ENCODE measurements at regions not wholly inside any gene's neighbourhood (a gene's known extent, or its start where the extent isn't known, plus 50 kb on each side); places are given as distances from the start of the nearest gene placed in this dataset.

- no peak for DNase-seq
- in situ Hi-C loops (cut with HindIII; ENCODE audit: low pct_ligation_motif_present, low pct_unique_long_range_greater_than_20kb, low sequenced_read_pairs), result no loop called here
Observed at GRCh38 chr3:174700736-174701135, 158.4 kb upstream of the NAALADL2 start.

- no peak for DNase-seq
- in situ Hi-C loops (cut with HindIII; ENCODE audit: low pct_ligation_motif_present, low pct_unique_long_range_greater_than_20kb, low sequenced_read_pairs), result no loop called here
Observed at GRCh38 chr3:174710612-174711011, 148.5 kb upstream of the NAALADL2 start.

DNA sequence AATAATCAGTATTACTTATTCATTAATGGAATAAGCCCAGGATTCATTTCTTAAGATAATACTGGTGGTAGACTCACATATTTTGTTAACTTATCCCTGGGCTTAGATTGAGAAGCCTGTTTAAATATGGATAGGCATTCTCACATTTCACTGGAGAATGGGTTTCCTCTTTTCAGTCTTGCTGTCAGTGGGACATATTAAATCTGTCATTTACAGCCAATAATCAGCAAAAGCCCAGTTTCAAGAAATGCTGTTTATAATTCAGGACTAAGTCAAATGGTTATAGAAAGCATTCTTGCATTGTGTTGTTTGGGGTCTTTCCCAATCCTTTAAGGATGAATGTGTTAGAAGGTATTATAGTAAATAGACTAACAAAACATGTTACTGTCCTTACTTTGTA, 143.7 kb upstream of the NAALADL2 start:
- no peak for DNase-seq
- in situ Hi-C loops (cut with HindIII; ENCODE audit: low pct_ligation_motif_present, low pct_unique_long_range_greater_than_20kb, low sequenced_read_pairs), result no loop called here

DNA sequence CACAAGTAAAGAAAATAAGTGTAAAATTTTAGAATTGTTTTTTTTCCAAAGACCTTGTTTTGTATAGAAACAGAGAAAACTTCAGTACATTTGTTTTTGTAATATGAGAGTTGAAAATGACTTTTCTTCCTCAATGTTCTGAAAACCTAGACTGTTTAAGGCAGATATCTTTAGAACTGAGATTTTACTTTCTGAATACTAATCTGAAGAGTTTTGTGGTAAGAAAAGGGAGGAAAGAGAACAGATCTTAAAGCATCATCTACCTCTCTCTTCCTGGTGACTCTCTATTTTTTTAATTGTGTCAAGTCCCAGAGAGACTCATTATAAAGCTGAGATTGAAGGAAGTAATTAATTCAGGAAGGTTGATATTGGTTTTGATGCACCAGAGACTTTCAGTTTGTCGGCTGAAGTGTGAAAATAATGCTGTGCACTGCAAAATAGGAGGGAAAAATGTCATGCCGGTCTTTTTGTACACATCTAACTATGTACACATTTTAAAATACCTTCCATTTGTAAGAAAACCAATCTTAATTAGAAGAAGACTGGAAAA, 142.1 kb upstream of the NAALADL2 start:
- in situ Hi-C loops (cut with HindIII; ENCODE audit: low pct_ligation_motif_present, low pct_unique_long_range_greater_than_20kb, low sequenced_read_pairs), result no loop called here
- no peak for DNase-seq

DNA sequence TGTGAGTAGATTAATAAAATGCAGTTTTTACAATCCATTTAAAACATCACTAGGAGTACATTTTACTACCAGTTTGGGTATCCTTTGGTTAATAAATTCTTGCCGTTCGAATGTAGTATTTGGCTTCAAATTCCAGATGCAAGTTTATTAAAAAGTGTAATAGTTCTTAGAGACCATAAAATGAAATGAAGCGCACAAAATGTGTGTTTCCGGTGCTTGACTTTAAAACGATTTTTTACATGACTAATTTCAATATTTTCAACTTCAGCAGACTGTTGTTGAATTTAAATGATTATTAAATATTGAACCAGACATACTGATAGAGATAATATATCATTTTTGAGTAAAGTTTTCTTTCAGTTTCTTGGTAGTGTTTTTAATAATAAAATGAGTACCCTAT, 138.4 kb upstream of the NAALADL2 start:
- no peak for DNase-seq
- in situ Hi-C loops (cut with HindIII; ENCODE audit: low pct_ligation_motif_present, low pct_unique_long_range_greater_than_20kb, low sequenced_read_pairs), result no loop called here

DNA sequence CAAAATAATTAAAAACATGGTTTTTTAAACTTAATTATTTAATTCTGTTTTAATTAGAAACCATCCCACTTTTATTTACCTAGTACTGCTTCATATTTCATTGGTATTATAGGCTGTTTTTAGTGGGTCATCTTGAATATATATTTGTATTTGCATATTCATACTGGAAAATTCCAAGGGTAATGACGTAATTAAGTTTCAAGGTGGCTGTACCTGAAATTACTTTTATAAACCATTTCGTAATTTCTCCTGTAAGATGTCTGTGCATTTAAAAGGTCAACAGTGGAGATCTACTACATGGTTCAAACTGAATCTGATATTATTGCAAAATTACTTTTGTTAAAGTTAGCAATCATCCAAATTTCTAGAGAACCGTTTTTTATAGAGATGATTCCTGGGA, 133.8 kb upstream of the NAALADL2 start:
- no peak for DNase-seq
- in situ Hi-C loops (cut with HindIII; ENCODE audit: low pct_ligation_motif_present, low pct_unique_long_range_greater_than_20kb, low sequenced_read_pairs), result no loop called here

- no peak for DNase-seq
- in situ Hi-C loops (cut with HindIII; ENCODE audit: low pct_ligation_motif_present, low pct_unique_long_range_greater_than_20kb, low sequenced_read_pairs), result no loop called here
Observed at GRCh38 chr3:174737966-174738365, 121.2 kb upstream of the NAALADL2 start.

GRCh38 chr3:174749143-174749542, 110.0 kb upstream of the NAALADL2 start:
- in situ Hi-C loops (cut with HindIII; ENCODE audit: low pct_ligation_motif_present, low pct_unique_long_range_greater_than_20kb, low sequenced_read_pairs), result no loop called here
- no peak for DNase-seq

GRCh38 chr3:174755833-174756829, 103.0 kb upstream of the NAALADL2 start:
- in situ Hi-C loops (cut with HindIII; ENCODE audit: low pct_ligation_motif_present, low pct_unique_long_range_greater_than_20kb, low sequenced_read_pairs), result no loop called here
- DNase-seq, result no peak

DNA sequence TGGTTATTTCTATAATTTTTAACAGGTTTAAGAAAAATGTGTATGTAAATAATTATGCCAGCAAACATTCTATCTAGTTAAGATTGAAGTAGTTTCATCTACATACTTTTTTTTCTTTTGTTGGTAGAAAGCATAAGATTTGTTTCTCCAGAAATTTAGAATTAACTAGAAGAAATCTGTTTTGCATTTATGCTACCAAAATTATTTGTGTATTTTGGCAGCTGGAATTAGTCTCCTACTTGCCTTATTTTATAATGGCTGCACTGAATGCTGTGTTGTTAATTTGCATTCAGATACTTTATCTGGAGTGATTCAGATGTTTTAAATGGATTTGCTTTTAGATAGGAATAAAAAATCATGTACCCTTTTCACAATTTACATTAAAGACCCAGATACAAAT, 100.2 kb upstream of the NAALADL2 start:
- DNase-seq, result no peak
- in situ Hi-C loops (cut with HindIII; ENCODE audit: low pct_ligation_motif_present, low pct_unique_long_range_greater_than_20kb, low sequenced_read_pairs), result no loop called here

DNA sequence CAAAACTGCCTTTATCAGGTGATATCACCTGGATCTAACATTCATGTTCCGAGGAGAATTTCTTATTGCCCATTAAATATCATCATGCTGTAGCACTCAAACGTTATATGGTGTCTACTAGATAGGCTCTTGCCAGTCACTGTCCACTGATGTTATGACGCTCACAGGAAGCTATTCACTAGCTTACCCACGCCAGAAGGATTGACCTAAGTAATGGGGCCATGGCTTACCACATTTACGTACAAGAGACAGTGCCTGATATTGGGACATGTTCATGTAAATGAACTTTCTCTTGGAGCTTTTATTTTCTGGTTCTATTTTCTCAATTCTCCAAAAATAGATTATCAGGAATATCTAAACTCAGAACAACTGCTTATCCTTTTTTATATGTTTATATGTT, 91.7 kb upstream of the NAALADL2 start:
- in situ Hi-C loops (cut with HindIII; ENCODE audit: low pct_ligation_motif_present, low pct_unique_long_range_greater_than_20kb, low sequenced_read_pairs), result no loop called here
- no peak for DNase-seq

GRCh38 chr3:174767853-174768382, 91.2 kb upstream of the NAALADL2 start:
- in situ Hi-C loops (cut with HindIII; ENCODE audit: low pct_ligation_motif_present, low pct_unique_long_range_greater_than_20kb, low sequenced_read_pairs), result no loop called here
- no peak for DNase-seq

DNA sequence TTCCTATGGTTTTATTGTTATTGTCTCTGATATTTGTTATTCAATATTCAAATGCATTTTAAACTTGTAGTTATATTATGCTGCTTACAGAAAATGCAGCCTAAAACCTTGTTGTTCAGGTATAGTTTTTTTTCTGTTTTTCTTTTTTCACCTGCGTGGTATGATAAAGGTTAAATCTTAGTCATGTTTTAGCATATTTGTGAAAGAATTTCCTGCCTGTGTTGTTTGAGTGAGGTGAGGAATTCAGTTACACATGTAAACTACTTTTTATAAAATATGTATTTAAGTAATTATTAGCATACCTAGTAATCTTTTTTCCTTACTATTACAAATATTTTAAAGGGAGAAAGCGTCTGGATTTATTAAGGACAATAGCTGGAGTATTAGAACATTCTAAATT, 90.0 kb upstream of the NAALADL2 start:
- in situ Hi-C loops (cut with HindIII; ENCODE audit: low pct_ligation_motif_present, low pct_unique_long_range_greater_than_20kb, low sequenced_read_pairs), result no loop called here
- DNase-seq, result no peak

GRCh38 chr3:174775603-174776002, 83.5 kb upstream of the NAALADL2 start:
- DNase-seq, result no peak
- in situ Hi-C loops (cut with HindIII; ENCODE audit: low pct_ligation_motif_present, low pct_unique_long_range_greater_than_20kb, low sequenced_read_pairs), result no loop called here

- DNase-seq, result no peak
- in situ Hi-C loops (cut with HindIII; ENCODE audit: low pct_ligation_motif_present, low pct_unique_long_range_greater_than_20kb, low sequenced_read_pairs), result no loop called here
Observed at GRCh38 chr3:174776123-174776522, 83.0 kb upstream of the NAALADL2 start.

DNA sequence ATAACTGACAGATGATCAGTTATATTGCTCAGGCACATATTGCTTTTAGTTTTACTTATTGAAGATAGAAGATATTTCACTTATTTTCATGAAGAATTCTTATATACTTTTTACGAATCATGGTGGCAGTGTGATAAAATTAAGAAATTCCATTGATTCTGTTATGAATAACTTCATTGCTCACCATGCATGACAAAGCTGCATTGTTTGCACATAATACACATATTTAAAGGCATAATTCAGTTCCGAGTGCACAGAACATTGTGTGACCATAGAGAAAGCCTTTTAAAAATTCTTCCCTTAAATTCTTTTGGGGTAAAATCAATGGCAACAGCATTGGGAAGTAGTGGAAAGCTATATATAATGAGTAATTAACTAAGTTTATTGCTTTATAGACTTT, 82.5 kb upstream of the NAALADL2 start:
- no peak for DNase-seq

DNA sequence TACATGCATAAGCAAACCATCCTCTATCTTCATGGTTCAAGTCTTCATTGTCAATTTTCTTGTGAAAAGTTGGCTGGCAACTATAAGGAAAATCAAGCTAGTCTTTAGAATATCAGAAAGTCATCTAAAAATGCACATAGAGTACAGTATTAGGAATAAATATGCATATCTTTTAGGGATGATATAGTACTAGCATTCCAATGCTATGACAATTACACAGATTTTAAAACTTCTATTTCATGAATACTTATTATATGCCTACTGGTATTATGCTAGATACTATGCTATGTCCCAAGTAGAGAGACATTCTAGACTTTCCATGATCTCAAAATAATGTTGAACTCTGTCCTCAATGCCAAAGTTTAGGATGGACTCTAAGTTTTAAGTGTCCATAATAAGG, 81.3 kb upstream of the NAALADL2 start:
- in situ Hi-C loops (cut with HindIII; ENCODE audit: low pct_ligation_motif_present, low pct_unique_long_range_greater_than_20kb, low sequenced_read_pairs), result no loop called here

More for the DNA sequence above, 82.5 kb upstream of the NAALADL2 start:
- in situ Hi-C loops (cut with HindIII; ENCODE audit: low pct_ligation_motif_present, low pct_unique_long_range_greater_than_20kb, low sequenced_read_pairs), result no loop called here

DNA sequence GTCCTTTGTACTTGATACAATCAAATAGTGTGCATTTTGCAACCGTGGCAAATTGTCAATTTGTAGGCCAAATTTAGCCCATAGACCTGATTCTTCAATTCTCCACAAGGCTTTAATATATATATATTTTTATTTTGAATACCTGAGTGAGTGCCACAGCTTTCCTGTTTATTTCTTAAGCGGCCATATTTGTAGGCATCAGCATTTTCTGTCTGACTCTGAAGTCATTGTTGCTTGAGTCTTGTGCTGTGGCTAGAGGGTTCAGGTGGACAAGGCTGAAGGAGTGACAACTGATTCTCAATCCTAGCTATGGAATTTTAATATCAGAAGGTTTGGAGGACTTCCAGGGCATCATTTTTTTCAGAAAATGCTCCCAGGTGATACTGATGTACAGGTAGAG, 75.6 kb upstream of the NAALADL2 start:
- in situ Hi-C loops (cut with HindIII; ENCODE audit: low pct_ligation_motif_present, low pct_unique_long_range_greater_than_20kb, low sequenced_read_pairs), result no loop called here
- no peak for DNase-seq

More for the DNA sequence above, 81.3 kb upstream of the NAALADL2 start:
- no peak for DNase-seq

DNA sequence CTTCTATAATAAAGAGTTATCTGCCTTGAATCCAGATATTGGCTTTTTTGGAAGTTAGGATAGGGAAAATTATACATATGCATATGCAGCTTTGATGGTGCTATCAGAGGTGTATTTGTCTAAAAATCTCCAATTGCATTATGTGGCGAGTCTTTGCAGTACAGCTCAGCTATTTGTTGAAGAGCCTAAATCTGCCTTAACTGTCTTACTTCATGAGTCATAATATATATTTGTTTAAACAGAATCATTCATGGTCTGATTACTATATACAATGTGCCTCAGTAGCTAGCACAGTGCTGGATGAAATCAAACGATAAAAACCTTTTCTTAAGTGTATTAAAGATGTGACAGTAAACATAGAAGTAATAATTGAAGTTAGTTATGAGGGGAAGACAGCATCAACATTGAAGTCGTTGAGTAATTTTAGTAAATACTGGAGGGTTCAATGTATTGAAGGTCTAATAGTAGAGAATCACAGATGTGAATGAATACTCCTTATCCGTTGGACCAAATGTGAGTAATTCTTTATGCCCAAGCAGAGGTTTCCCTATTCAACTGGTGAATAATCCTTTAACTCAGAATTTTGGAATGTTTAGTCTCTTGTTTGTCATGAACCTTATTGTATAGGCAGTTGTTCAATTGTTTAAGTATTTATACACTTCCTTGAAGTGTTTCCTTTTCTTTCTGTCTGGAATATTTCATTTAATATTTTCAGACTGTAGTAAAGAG, 74.8 kb upstream of the NAALADL2 start:
- in situ Hi-C loops (cut with HindIII; ENCODE audit: low pct_ligation_motif_present, low pct_unique_long_range_greater_than_20kb, low sequenced_read_pairs), result no loop called here
- no peak for DNase-seq
